Glutamatergic neuron (in vitro differentiated cells): ENCODE measurements at regions not wholly inside any gene's neighbourhood (a gene's known extent, or its start where the extent isn't known, plus 50 kb on each side); places are given as distances from the start of the nearest gene placed in this dataset.

Source experiments
- DNase-seq: peaks from one replicate; pipeline ENCODE4 v3.0.0; 2022
- H3K27ac Mint-ChIP-seq: one replicate; pipeline ENCODE4 v1.8.0; 2020; ENCODE audit warnings: mild to moderate bottlenecking, mixed read lengths, inconsistent platforms; ENCODE audit not compliant: unreplicated experiment
- H3K27me3 Mint-ChIP-seq: one replicate; pipeline ENCODE4 v1.8.0; 2020; ENCODE audit warnings: mild to moderate bottlenecking, moderate library complexity, mixed read lengths, inconsistent platforms; ENCODE audit not compliant: unreplicated experiment
- H3K36me3 Mint-ChIP-seq: one replicate; pipeline ENCODE4 v1.8.0; 2020; ENCODE audit warnings: mild to moderate bottlenecking, mixed read lengths, inconsistent platforms; ENCODE audit not compliant: unreplicated experiment
- H3K4me1 Mint-ChIP-seq: one replicate; pipeline ENCODE4 v1.8.0; 2020; ENCODE audit warnings: mild to moderate bottlenecking, low read depth, mixed read lengths, inconsistent platforms; ENCODE audit not compliant: unreplicated experiment
- H3K4me3 Mint-ChIP-seq: one replicate; pipeline ENCODE4 v1.8.0; 2020; ENCODE audit warnings: mild to moderate bottlenecking, mixed read lengths, inconsistent platforms; ENCODE audit not compliant: unreplicated experiment
- H3K9me3 Mint-ChIP-seq: one replicate; pipeline ENCODE4 v1.8.0; 2020; ENCODE audit warnings: mild to moderate bottlenecking, moderate library complexity, mixed read lengths, inconsistent platforms; ENCODE audit not compliant: unreplicated experiment
- CTCF ChIP-seq: fragments of 200-600 bp; sonication (generic); IDR thresholded peaks from one replicate; pipeline ENCODE4 v1.5.0; 2021; ENCODE audit not compliant: partially characterized antibody, unreplicated experiment

DNA sequence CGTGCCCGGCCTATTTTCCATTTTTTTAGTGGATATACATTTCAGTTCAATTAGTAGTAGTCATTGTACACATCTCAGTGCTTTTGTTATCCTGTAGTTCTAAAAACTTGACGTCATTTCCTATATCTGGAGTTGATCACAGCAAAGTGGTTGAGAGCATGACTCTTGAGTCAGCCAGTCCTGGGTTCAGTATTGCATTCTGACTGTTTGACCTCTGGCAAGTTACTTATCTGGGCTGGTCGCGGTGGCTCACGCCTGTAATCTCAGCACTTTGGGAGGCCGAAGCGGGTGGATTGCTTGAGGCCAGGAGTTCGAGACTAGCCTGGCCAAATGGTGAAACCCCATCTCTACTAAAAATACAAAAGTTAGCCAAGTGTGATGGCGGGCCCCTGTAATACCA is 50.4 kb upstream of the PPM1B start:
- DNase-seq: no peak
- Mint-ChIP-seq H3K27me3 (no peaks in the 10 kb centered on the region), H3K4me3 (no peak overlapping the region), H3K36me3 (no peaks in the 10 kb centered on the region), H3K27ac (no peak overlapping the region), H3K9me3 (no peaks in the 10 kb centered on the region), H3K4me1 (no peaks in the 10 kb centered on the region)
- TF ChIP-seq CTCF: no peak
